ENCODE measurements at regions not wholly inside any gene's neighbourhood (a gene's known extent, or its start where the extent isn't known, plus 50 kb on each side); places are given as distances from the start of the nearest gene placed in this dataset.
A peak's percentile ranks its signal among the peaks of the same experiment; 100 is the strongest.

DNA sequence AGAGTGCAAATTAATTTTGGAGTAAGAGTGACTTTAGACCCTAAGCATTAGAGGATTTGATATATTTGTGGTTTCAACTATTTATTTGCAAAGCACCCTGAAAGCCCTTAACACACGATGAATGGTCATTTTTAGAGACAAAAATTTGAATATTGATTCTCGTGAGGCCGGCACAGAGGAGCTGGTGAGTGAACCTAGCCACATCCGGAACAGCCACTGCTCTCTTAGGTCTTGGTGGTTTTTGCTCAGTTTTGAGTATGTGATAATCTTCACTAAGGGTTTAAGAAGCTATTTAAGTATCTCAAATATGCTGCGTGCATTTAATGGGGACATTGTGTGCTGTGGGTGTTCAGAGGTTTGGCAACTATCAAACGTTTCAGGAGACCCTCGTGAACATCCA is 204.8 kb downstream of the TSN start:
- H3K4me1 Mint-ChIP-seq, result no peaks in the 10 kb centered on the region
- peaks cover 5% of the 10 kb centered on the region for H3K27me3 Mint-ChIP-seq
- H3K36me3 Mint-ChIP-seq, result no peaks in the 10 kb centered on the region
- no peak overlapping the region for H3K4me3 Mint-ChIP-seq
- no peaks in the 10 kb centered on the region for H3K9me3 Mint-ChIP-seq
- no peak overlapping the region for H3K27ac Mint-ChIP-seq

DNA sequence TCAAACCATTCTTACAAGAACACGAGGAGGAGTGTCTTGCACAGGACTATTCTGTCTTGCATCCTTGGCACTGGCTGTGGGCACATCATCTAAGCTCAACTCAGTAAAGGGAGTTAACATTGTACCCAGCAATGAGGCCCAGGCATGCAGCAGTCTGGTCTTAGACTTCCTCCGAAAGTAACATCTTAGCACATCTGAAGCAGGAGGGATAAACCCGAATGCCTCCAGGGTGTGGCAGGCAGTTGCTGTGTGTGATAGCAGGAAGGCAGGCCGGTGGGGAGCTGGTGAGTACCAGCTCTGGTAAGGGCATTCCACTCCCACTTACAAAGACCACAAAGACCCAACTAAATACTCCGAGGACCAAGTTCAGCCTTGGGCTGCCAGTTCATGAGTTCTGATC is 206.3 kb downstream of the TSN start:
- Mint-ChIP-seq H3K9me3 (no peaks in the 10 kb centered on the region), H3K4me3 (no peak overlapping the region), H3K36me3 (no peaks in the 10 kb centered on the region), H3K27me3 (peaks cover 3% of the 10 kb centered on the region), H3K4me1 (no peaks in the 10 kb centered on the region), H3K27ac (no peak overlapping the region)

DNA sequence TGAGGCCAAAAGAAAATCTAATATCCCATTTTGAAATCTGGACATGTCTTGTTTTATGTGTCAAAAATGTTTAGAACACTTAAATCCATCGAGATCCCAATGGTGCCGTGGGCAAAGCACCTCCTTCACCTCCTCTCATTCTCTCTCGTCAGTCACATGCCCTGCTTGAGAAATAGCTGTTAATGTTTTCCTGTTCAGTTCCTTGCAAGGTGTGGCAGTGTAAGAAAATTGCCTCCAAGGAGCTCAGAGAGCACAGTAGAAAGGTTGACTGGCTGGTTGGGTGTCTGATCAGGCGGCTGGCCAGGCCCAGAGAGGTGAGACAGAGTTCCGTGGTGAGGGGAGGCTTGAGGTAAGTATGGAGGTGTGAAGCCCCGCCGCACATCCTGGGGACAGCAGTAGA is 210.2 kb downstream of the TSN start:
- no peak overlapping the region for H3K27ac Mint-ChIP-seq
- peaks cover 3% of the 10 kb centered on the region for H3K27me3 Mint-ChIP-seq
- peaks cover 4% of the 10 kb centered on the region for H3K4me1 Mint-ChIP-seq
- no peak overlapping the region for H3K4me3 Mint-ChIP-seq
- H3K36me3 Mint-ChIP-seq, result no peaks in the 10 kb centered on the region
- no peaks in the 10 kb centered on the region for H3K9me3 Mint-ChIP-seq

GRCh38 chr2:121966663-121967062 is 211.2 kb downstream of the TSN start:
- peaks cover 4% of the 10 kb centered on the region for H3K4me1 Mint-ChIP-seq
- H3K27ac Mint-ChIP-seq, result no peak overlapping the region
- no peak overlapping the region for H3K4me3 Mint-ChIP-seq
- H3K36me3 Mint-ChIP-seq, result no peaks in the 10 kb centered on the region
- H3K27me3 Mint-ChIP-seq, result peaks cover 3% of the 10 kb centered on the region
- no peaks in the 10 kb centered on the region for H3K9me3 Mint-ChIP-seq

DNA sequence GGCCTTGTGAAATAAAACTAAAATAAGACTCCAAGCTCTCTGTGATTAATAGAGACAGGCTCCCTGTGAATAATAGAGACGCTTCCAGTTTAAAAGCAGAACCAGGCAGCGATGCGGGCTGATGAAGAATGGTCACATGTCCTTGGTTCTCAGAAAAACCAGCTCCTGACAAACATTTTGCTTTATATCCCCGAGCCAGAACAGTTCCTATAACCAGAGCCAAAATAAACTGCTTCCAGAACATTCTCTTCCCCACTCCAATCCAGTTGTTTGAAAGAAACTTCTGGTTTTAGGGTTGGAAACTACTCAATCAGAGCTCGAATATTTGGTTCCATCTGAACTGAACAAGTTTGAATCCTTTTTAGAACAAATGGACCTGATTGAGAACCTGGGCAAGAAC is 213.7 kb downstream of the TSN start:
- no peak overlapping the region for H3K27ac Mint-ChIP-seq
- no peak overlapping the region for H3K4me3 Mint-ChIP-seq
- peaks cover 4% of the 10 kb centered on the region for H3K27me3 Mint-ChIP-seq
- no peaks in the 10 kb centered on the region for H3K36me3 Mint-ChIP-seq
- H3K4me1 Mint-ChIP-seq, result peaks cover 4% of the 10 kb centered on the region
- H3K9me3 Mint-ChIP-seq, result no peaks in the 10 kb centered on the region

DNA sequence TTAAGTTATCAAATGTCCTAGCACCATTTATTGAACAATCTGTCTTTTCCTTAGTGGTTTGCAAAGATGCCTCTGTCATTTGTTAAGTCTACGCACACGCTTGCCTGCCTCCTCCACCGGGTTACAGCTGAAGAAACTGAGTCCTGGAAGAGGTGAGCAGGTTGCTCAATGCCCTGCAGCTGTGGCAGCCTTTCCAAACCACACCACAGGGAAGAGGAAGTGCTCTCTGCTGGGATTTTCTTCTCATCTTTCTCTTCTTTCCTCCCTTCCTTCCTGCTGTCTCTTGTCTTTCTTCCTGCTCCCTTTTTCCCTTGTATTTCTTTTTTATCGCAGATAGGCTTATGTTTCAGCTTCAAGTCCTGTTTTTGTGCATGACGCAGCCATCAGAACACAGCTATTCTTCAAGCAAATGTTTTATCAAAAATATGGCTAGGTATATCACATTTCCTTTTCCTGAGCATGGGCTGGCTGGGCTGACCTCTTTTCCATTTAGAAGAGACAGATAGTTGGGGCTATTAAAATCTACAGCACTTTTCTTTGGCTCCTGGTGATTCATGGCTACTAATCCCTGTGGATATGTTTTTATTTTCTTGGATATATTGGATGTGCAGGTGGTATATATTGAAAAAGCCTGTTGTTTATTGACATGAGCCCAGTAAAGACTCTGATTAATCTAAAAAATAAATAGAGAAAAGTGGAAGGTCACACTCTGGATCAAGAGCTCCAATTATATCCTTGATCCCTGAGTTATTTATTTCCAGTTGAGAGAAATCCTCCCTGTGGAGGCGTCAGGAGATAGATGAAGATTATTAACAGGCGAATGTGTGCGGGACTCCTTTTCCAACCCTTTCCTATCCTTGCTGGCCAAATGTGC is 214.6 kb downstream of the TSN start:
- Mint-ChIP-seq H3K36me3 (no peaks in the 10 kb centered on the region), H3K4me3 (no peak overlapping the region), H3K4me1 (peaks cover 9% of the 10 kb centered on the region), H3K27ac (no peak overlapping the region), H3K27me3 (peaks cover 4% of the 10 kb centered on the region), H3K9me3 (no peaks in the 10 kb centered on the region)

- H3K4me1 Mint-ChIP-seq, result peaks cover 14% of the 10 kb centered on the region
- no peak overlapping the region for H3K4me3 Mint-ChIP-seq
- H3K27ac Mint-ChIP-seq, result no peak overlapping the region
- H3K36me3 Mint-ChIP-seq, result no peaks in the 10 kb centered on the region
- peaks cover 4% of the 10 kb centered on the region for H3K27me3 Mint-ChIP-seq
- no peaks in the 10 kb centered on the region for H3K9me3 Mint-ChIP-seq
Observed at GRCh38 chr2:121972203-121972602, 216.8 kb downstream of the TSN start.

GRCh38 chr2:121974897-121975661 is 219.6 kb downstream of the TSN start:
- Mint-ChIP-seq H3K9me3 (no peaks in the 10 kb centered on the region), H3K4me3 (peak overlapping the region; percentile 70), H3K36me3 (no peaks in the 10 kb centered on the region), H3K27me3 (peaks cover 1% of the 10 kb centered on the region), H3K27ac (no peak overlapping the region), H3K4me1 (peaks cover 11% of the 10 kb centered on the region)

GRCh38 chr2:121976926-121977325 is 221.5 kb downstream of the TSN start:
- H3K4me1 Mint-ChIP-seq, result peaks cover 10% of the 10 kb centered on the region
- no peaks in the 10 kb centered on the region for H3K36me3 Mint-ChIP-seq

DNA sequence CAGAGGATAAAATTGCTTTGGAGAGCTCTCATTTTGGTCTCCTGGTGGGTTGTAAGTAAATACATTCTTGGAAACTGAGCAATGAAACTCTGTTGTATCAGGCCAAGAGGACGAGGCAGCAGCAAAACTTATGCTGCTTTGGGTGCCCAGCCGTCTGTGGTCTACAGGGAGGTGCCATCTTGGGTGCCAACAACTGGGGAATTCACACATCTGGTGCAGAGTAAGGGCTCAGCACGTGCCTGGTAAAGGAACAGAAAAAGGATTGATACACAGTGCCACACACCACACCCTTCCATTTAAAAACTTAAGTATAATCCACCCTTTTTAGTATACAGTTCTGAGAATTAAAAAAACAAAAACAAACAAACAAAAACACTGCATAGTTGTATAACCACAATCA is 221.9 kb downstream of the TSN start:
- peaks cover 10% of the 10 kb centered on the region for H3K4me1 Mint-ChIP-seq
- no peak overlapping the region for H3K27ac Mint-ChIP-seq
- H3K4me3 Mint-ChIP-seq, result no peak overlapping the region
- H3K36me3 Mint-ChIP-seq, result no peaks in the 10 kb centered on the region
- peaks cover 1% of the 10 kb centered on the region for H3K27me3 Mint-ChIP-seq
- H3K9me3 Mint-ChIP-seq, result no peaks in the 10 kb centered on the region

More at GRCh38 chr2:121976926-121977325, 221.5 kb downstream of the TSN start:
- Mint-ChIP-seq H3K4me3 (no peak overlapping the region), H3K27ac (no peak overlapping the region), H3K27me3 (peaks cover 1% of the 10 kb centered on the region), H3K9me3 (no peaks in the 10 kb centered on the region)

DNA sequence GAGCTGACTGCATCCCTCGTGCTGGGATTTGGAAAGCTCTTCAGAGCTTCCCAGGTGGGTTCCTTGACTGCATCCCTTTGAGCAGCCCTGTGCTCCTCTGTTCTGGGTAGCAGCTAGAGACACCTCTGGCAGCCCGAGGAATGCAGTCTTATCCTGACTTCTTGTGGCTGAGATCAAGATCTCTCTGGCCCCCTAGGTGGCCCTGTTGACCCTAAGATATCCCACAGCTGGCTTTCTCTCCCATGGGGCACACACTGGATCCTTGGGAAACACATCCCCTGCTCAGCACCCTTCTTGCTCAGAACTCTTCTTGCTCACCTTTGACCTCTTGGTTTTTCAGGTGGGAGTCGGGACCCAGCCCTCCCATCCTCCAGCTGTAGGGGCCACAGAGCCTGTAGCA is 237.2 kb downstream of the TSN start:
- H3K9me3 Mint-ChIP-seq, result no peaks in the 10 kb centered on the region
- no peaks in the 10 kb centered on the region for H3K36me3 Mint-ChIP-seq
- peaks cover 3% of the 10 kb centered on the region for H3K27me3 Mint-ChIP-seq
- no peak overlapping the region for H3K27ac Mint-ChIP-seq
- H3K4me3 Mint-ChIP-seq, result no peak overlapping the region
- H3K4me1 Mint-ChIP-seq, result no peaks in the 10 kb centered on the region

- H3K27me3 Mint-ChIP-seq, result peaks cover 3% of the 10 kb centered on the region
- no peaks in the 10 kb centered on the region for H3K36me3 Mint-ChIP-seq
- H3K27ac Mint-ChIP-seq, result no peak overlapping the region
- H3K9me3 Mint-ChIP-seq, result no peaks in the 10 kb centered on the region
- H3K4me3 Mint-ChIP-seq, result no peak overlapping the region
- H3K4me1 Mint-ChIP-seq, result no peaks in the 10 kb centered on the region
Observed at GRCh38 chr2:121993682-121994081, 238.2 kb downstream of the TSN start.

GRCh38 chr2:121994238-121995206 is 239.1 kb downstream of the TSN start:
- H3K36me3 Mint-ChIP-seq, result no peaks in the 10 kb centered on the region
- peaks cover 3% of the 10 kb centered on the region for H3K27me3 Mint-ChIP-seq
- no peaks in the 10 kb centered on the region for H3K4me1 Mint-ChIP-seq
- H3K4me3 Mint-ChIP-seq, result no peak overlapping the region
- no peaks in the 10 kb centered on the region for H3K9me3 Mint-ChIP-seq
- H3K27ac Mint-ChIP-seq, result no peak overlapping the region

DNA sequence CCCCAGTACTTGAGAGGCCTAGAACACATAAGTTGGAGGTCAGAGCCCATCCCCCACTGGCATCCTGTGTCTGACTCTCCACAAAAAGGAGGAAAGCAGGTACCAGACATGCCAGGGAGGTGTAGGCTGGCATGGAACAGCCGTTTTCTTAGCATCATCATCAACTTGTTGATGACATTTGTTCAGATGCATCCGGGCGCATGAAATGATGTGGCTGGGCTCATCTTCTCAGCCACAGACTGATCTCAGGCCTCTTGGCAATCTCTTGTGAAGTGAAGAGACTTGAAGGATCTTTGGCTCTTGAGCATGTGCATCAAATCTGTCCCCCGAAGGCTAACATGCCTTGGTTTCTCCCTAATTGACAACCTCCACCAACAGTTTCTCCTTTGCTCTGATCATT is 243.3 kb downstream of the TSN start:
- Mint-ChIP-seq H3K36me3 (no peaks in the 10 kb centered on the region), H3K9me3 (no peaks in the 10 kb centered on the region), H3K27me3 (peaks cover 3% of the 10 kb centered on the region), H3K4me3 (no peak overlapping the region), H3K4me1 (no peaks in the 10 kb centered on the region), H3K27ac (no peak overlapping the region)

DNA sequence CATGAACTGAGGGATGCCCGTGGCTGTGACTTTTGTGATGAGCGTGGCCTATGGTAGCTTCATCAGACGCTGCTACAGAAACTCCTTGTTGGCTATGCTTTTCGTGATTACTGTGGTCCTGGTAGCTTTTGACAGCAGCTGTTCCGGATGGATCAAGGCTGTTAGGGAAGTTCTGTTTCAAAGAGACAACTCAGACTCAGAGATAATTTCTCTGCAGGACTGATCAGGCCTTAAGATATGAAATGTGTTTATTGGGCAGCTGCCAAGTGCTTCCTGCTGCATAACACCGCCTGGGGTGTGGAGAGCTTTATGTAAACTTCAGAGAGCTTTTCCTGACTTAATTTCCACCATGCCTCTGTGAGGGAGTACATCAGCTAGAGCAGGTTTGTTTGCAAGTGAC is 243.8 kb downstream of the TSN start:
- Mint-ChIP-seq H3K36me3 (no peaks in the 10 kb centered on the region), H3K27ac (no peak overlapping the region), H3K4me1 (no peaks in the 10 kb centered on the region), H3K27me3 (peaks cover 3% of the 10 kb centered on the region), H3K4me3 (no peak overlapping the region), H3K9me3 (no peaks in the 10 kb centered on the region)
